GM19240 (cell line): ENCODE measurements at regions not wholly inside any gene's neighbourhood (a gene's known extent, or its start where the extent isn't known, plus 50 kb on each side); places are given as distances from the start of the nearest gene placed in this dataset.

Experiments used
- DNase-seq: peaks from one replicate; pipeline ENCODE4 v3.0.0; 2011; ENCODE audit warnings: low spot score; ENCODE audit not compliant: insufficient read length

GRCh38 chr9:90017679-90018078 is 412.9 kb downstream of the GADD45G start:
- no peak for DNase-seq

- DNase-seq, result no peak
These were observed 413.9 kb downstream of the GADD45G start for GRCh38 chr9:90018688-90019087.

- DNase-seq, result no peak
These were observed 414.8 kb downstream of the GADD45G start for GRCh38 chr9:90019626-90020025.

GRCh38 chr9:90020276-90020871 is 415.6 kb downstream of the GADD45G start:
- DNase-seq, result no peak

GRCh38 chr9:90021216-90021906 is 416.5 kb downstream of the GADD45G start:
- no peak for DNase-seq

GRCh38 chr9:90022474-90022873 is 417.7 kb downstream of the GADD45G start:
- DNase-seq, result no peak

- DNase-seq, result no peak
These were observed 419.0 kb downstream of the GADD45G start for GRCh38 chr9:90023861-90024260.

GRCh38 chr9:90024409-90024808 is 419.6 kb downstream of the GADD45G start:
- no peak for DNase-seq

- DNase-seq, result no peak
These were observed 420.0 kb downstream of the GADD45G start for GRCh38 chr9:90024823-90025222.

GRCh38 chr9:90025816-90026215 is 421.0 kb downstream of the GADD45G start:
- DNase-seq, result no peak

GRCh38 chr9:90027296-90027790 is 422.5 kb downstream of the GADD45G start:
- DNase-seq, result no peak

GRCh38 chr9:90029386-90029785 is 424.6 kb downstream of the GADD45G start:
- DNase-seq, result no peak

GRCh38 chr9:90029996-90030395 is 425.2 kb downstream of the GADD45G start:
- no peak for DNase-seq

GRCh38 chr9:90032296-90033027 is 427.6 kb downstream of the GADD45G start:
- no peak for DNase-seq

GRCh38 chr9:90033028-90033650 is 428.3 kb downstream of the GADD45G start:
- no peak for DNase-seq

GRCh38 chr9:90034071-90034470 is 429.3 kb downstream of the GADD45G start:
- no peak for DNase-seq

- no peak for DNase-seq
These were observed 430.7 kb downstream of the GADD45G start for GRCh38 chr9:90035471-90035870.

GRCh38 chr9:90037146-90037797 is 432.5 kb downstream of the GADD45G start:
- no peak for DNase-seq

- DNase-seq, result no peak
These were observed 434.0 kb downstream of the GADD45G start for GRCh38 chr9:90038763-90039162.

GRCh38 chr9:90044263-90044662 is 439.5 kb downstream of the GADD45G start:
- DNase-seq, result no peak

GRCh38 chr9:90044710-90045151 is 439.9 kb downstream of the GADD45G start:
- no peak for DNase-seq
